ENCODE measurements at regions not wholly inside any gene's neighbourhood (a gene's known extent, or its start where the extent isn't known, plus 50 kb on each side); places are given as distances from the start of the nearest gene placed in this dataset.

GRCh38 chrY:21259707-21260106 lies 251.4 kb upstream of the RBMY1B start:
- intact Hi-C loops (cut with micrococcal nuclease) = loop anchor here (1.0 to 5.0 kb wide), 6 partner anchors 79 to 684 kb away; partner anchors contain the start of gene EIF1AY
- ChIA-PET CTCF (ENCODE audit: partially characterized antibody) (interaction anchor here (0.8 to 3.2 kb wide), 11 partner anchors 10 to 514 kb away, joined by 3 to 25 read pairs (median 4); no protein-coding TSS in a partner anchor), POLR2A (ENCODE audit: partially characterized antibody) (interaction anchor here (0.9 to 9.6 kb wide), 9 partner anchors 10 to 684 kb away, joined by 3 to 114 read pairs (median 4); partner anchors contain the start of gene EIF1AY)
- no peaks in the 10 kb centered on the region for H3K9me3 ChIP-seq (ENCODE audit: control insufficient read depth in 1 of 2, low read length in 2 of 2)
- no peaks in the 10 kb centered on the region for H3K36me3 ChIP-seq (ENCODE audit: insufficient read depth, low read length)
- Mint-ChIP-seq H3K4me3 (peak overlapping the region in 1 of 8 donors; percentile 39), H3K4me1 (peaks cover 0 to 20% (median 3%) of the 10 kb centered on the region in 4 donors), H3K36me3 (no peaks in the 10 kb centered on the region), H3K27ac (peak overlapping the region in 2 of 7 donors; percentile 19 to 48), H3K27me3 (no peaks in the 10 kb centered on the region), H3K9me3 (no peaks in the 10 kb centered on the region)
- H3K4me1 ChIP-seq (ENCODE audit: insufficient read depth, low read length) = peaks cover 18% of the 10 kb centered on the region
- no peak overlapping the region for H3K4me3 ChIP-seq (ENCODE audit: low read length in 2 of 2)
- H3K27me3 ChIP-seq (ENCODE audit: insufficient read depth, low read length) = no peaks in the 10 kb centered on the region
- H3K27ac ChIP-seq (ENCODE audit: low read depth, low read length) = no peak overlapping the region
- DNase-seq = no peak

- ChIA-PET CTCF (ENCODE audit: partially characterized antibody) (interaction anchor here (1.0 to 3.2 kb wide), 10 partner anchors 11 to 335 kb away, joined by 3 to 25 read pairs (median 4); no protein-coding TSS in a partner anchor), POLR2A (ENCODE audit: partially characterized antibody) (interaction anchor here (1.0 to 9.6 kb wide), 9 partner anchors 11 to 685 kb away, joined by 3 to 114 read pairs (median 4); partner anchors contain the start of gene EIF1AY)
- peaks cover 0 to 20% (median 3%) of the 10 kb centered on the region in 4 donors for H3K4me1 Mint-ChIP-seq
- H3K27me3 Mint-ChIP-seq = no peaks in the 10 kb centered on the region
- DNase-seq = no peak
- no peaks in the 10 kb centered on the region for H3K36me3 ChIP-seq (ENCODE audit: insufficient read depth, low read length)
- H3K27ac Mint-ChIP-seq = peak overlapping the region in 2 of 7 donors; percentile 19 to 48
- intact Hi-C loops (cut with micrococcal nuclease) = loop anchor here (1.0 to 5.0 kb wide), 6 partner anchors 80 to 685 kb away; partner anchors contain the start of gene EIF1AY
- peaks cover 18% of the 10 kb centered on the region for H3K4me1 ChIP-seq (ENCODE audit: insufficient read depth, low read length)
- H3K27me3 ChIP-seq (ENCODE audit: insufficient read depth, low read length) = no peaks in the 10 kb centered on the region
- no peaks in the 10 kb centered on the region for H3K9me3 ChIP-seq (ENCODE audit: control insufficient read depth in 1 of 2, low read length in 2 of 2)
- H3K9me3 Mint-ChIP-seq = no peaks in the 10 kb centered on the region
- H3K4me3 Mint-ChIP-seq = peak overlapping the region in 1 of 8 donors; percentile 39
- no peak overlapping the region for H3K27ac ChIP-seq (ENCODE audit: low read depth, low read length)
- H3K4me3 ChIP-seq (ENCODE audit: low read length in 2 of 2) = no peak overlapping the region
- H3K36me3 Mint-ChIP-seq = no peaks in the 10 kb centered on the region
Observed at GRCh38 chrY:21260325-21260724, 250.8 kb upstream of the RBMY1B start.

- no peak overlapping the region for H3K4me3 ChIP-seq (ENCODE audit: low read length in 2 of 2)
Observed at GRCh38 chrY:21261158-21261557, 250.0 kb upstream of the RBMY1B start.

GRCh38 chrY:21266751-21267150 lies 244.4 kb upstream of the RBMY1B start:
- H3K27ac ChIP-seq (ENCODE audit: low read depth, low read length) = no peak overlapping the region
- no peaks in the 10 kb centered on the region for H3K36me3 ChIP-seq (ENCODE audit: insufficient read depth, low read length)
- H3K4me3 ChIP-seq (ENCODE audit: low read length in 2 of 2) = no peak overlapping the region
- ChIA-PET POLR2A (ENCODE audit: partially characterized antibody) (no interaction called here), CTCF (ENCODE audit: partially characterized antibody) (no interaction called here)
- no peaks in the 10 kb centered on the region for H3K36me3 Mint-ChIP-seq
- no peaks in the 10 kb centered on the region for H3K27me3 Mint-ChIP-seq
- no peak overlapping the region for H3K4me3 Mint-ChIP-seq
- no peak overlapping the region for H3K27ac Mint-ChIP-seq
- no peak for DNase-seq
- no peaks in the 10 kb centered on the region for H3K4me1 Mint-ChIP-seq
- intact Hi-C loops (cut with micrococcal nuclease) = no loop called here
- no peaks in the 10 kb centered on the region for H3K9me3 ChIP-seq (ENCODE audit: control insufficient read depth in 1 of 2, low read length in 2 of 2)
- no peaks in the 10 kb centered on the region for H3K27me3 ChIP-seq (ENCODE audit: insufficient read depth, low read length)
- no peaks in the 10 kb centered on the region for H3K4me1 ChIP-seq (ENCODE audit: insufficient read depth, low read length)
- H3K9me3 Mint-ChIP-seq = no peaks in the 10 kb centered on the region

More at GRCh38 chrY:21261158-21261557, 250.0 kb upstream of the RBMY1B start:
- POLR2A ChIA-PET (ENCODE audit: partially characterized antibody) = interaction anchor here (1.0 to 1.5 kb wide), 3 partner anchors 80 to 686 kb away, joined by 3 to 4 read pairs (median 3); partner anchors contain the start of gene EIF1AY
- intact Hi-C loops (cut with micrococcal nuclease) = loop anchor here (2.0 to 5.0 kb wide), 3 partner anchors 80 to 514 kb away; no protein-coding TSS in a partner anchor
- Histone ChIP-seq H3K27ac (ENCODE audit: low read depth, low read length) (no peak overlapping the region), H3K9me3 (ENCODE audit: control insufficient read depth in 1 of 2, low read length in 2 of 2) (no peaks in the 10 kb centered on the region), H3K36me3 (ENCODE audit: insufficient read depth, low read length) (no peaks in the 10 kb centered on the region), H3K4me1 (ENCODE audit: insufficient read depth, low read length) (peaks cover 18% of the 10 kb centered on the region), H3K27me3 (ENCODE audit: insufficient read depth, low read length) (no peaks in the 10 kb centered on the region)
- no peak for DNase-seq
- no peak overlapping the region for H3K4me3 Mint-ChIP-seq
- no peaks in the 10 kb centered on the region for H3K27me3 Mint-ChIP-seq
- no peaks in the 10 kb centered on the region for H3K36me3 Mint-ChIP-seq
- CTCF ChIA-PET (ENCODE audit: partially characterized antibody) = interaction anchor here (0.7 to 3.2 kb wide), 4 partner anchors 80 to 292 kb away, joined by 3 to 25 read pairs (median 6); no protein-coding TSS in a partner anchor
- H3K4me1 Mint-ChIP-seq = peaks cover 0 to 19% (median 3%) of the 10 kb centered on the region in 4 donors
- H3K9me3 Mint-ChIP-seq = no peaks in the 10 kb centered on the region
- no peak overlapping the region for H3K27ac Mint-ChIP-seq

- Mint-ChIP-seq H3K27me3 (no peaks in the 10 kb centered on the region), H3K4me1 (no peaks in the 10 kb centered on the region), H3K4me3 (no peak overlapping the region), H3K27ac (no peak overlapping the region), H3K9me3 (no peaks in the 10 kb centered on the region), H3K36me3 (no peaks in the 10 kb centered on the region)
- no peaks in the 10 kb centered on the region for H3K36me3 ChIP-seq (ENCODE audit: insufficient read depth, low read length)
- ChIA-PET CTCF (ENCODE audit: partially characterized antibody) (no interaction called here), POLR2A (ENCODE audit: partially characterized antibody) (no interaction called here)
- H3K27ac ChIP-seq (ENCODE audit: low read depth, low read length) = no peak overlapping the region
- DNase-seq = no peak
- no peaks in the 10 kb centered on the region for H3K4me1 ChIP-seq (ENCODE audit: insufficient read depth, low read length)
- intact Hi-C loops (cut with micrococcal nuclease) = no loop called here
- no peaks in the 10 kb centered on the region for H3K27me3 ChIP-seq (ENCODE audit: insufficient read depth, low read length)
- H3K4me3 ChIP-seq (ENCODE audit: low read length in 2 of 2) = no peak overlapping the region
- no peaks in the 10 kb centered on the region for H3K9me3 ChIP-seq (ENCODE audit: control insufficient read depth in 1 of 2, low read length in 2 of 2)
Observed at GRCh38 chrY:21267164-21267563, 244.0 kb upstream of the RBMY1B start.

- intact Hi-C loops (cut with micrococcal nuclease) = no loop called here
- no peaks in the 10 kb centered on the region for H3K27me3 Mint-ChIP-seq
- H3K4me3 ChIP-seq (ENCODE audit: low read length in 2 of 2) = no peak overlapping the region
- ChIA-PET CTCF (ENCODE audit: partially characterized antibody) (no interaction called here), POLR2A (ENCODE audit: partially characterized antibody) (no interaction called here)
- no peak overlapping the region for H3K4me3 Mint-ChIP-seq
- H3K27me3 ChIP-seq (ENCODE audit: insufficient read depth, low read length) = no peaks in the 10 kb centered on the region
- no peaks in the 10 kb centered on the region for H3K36me3 Mint-ChIP-seq
- no peaks in the 10 kb centered on the region for H3K36me3 ChIP-seq (ENCODE audit: insufficient read depth, low read length)
- no peak overlapping the region for H3K27ac Mint-ChIP-seq
- H3K4me1 Mint-ChIP-seq = no peaks in the 10 kb centered on the region
- no peaks in the 10 kb centered on the region for H3K4me1 ChIP-seq (ENCODE audit: insufficient read depth, low read length)
- no peak for DNase-seq
- H3K9me3 ChIP-seq (ENCODE audit: control insufficient read depth in 1 of 2, low read length in 2 of 2) = no peaks in the 10 kb centered on the region
- H3K9me3 Mint-ChIP-seq = no peaks in the 10 kb centered on the region
- H3K27ac ChIP-seq (ENCODE audit: low read depth, low read length) = no peak overlapping the region
Observed at GRCh38 chrY:21287769-21288168, 223.4 kb upstream of the RBMY1B start.

GRCh38 chrY:21288908-21289307 lies 222.2 kb upstream of the RBMY1B start:
- no peak for DNase-seq
- ChIA-PET POLR2A (ENCODE audit: partially characterized antibody) (no interaction called here), CTCF (ENCODE audit: partially characterized antibody) (no interaction called here)
- no peaks in the 10 kb centered on the region for H3K36me3 ChIP-seq (ENCODE audit: insufficient read depth, low read length)
- no peaks in the 10 kb centered on the region for H3K4me1 ChIP-seq (ENCODE audit: insufficient read depth, low read length)
- no peak overlapping the region for H3K4me3 ChIP-seq (ENCODE audit: low read length in 2 of 2)
- intact Hi-C loops (cut with micrococcal nuclease) = no loop called here
- H3K36me3 Mint-ChIP-seq = no peaks in the 10 kb centered on the region
- H3K27me3 Mint-ChIP-seq = no peaks in the 10 kb centered on the region
- H3K9me3 ChIP-seq (ENCODE audit: control insufficient read depth in 1 of 2, low read length in 2 of 2) = no peaks in the 10 kb centered on the region
- no peaks in the 10 kb centered on the region for H3K4me1 Mint-ChIP-seq
- H3K27me3 ChIP-seq (ENCODE audit: insufficient read depth, low read length) = no peaks in the 10 kb centered on the region
- H3K27ac Mint-ChIP-seq = no peak overlapping the region
- H3K9me3 Mint-ChIP-seq = no peaks in the 10 kb centered on the region
- H3K4me3 Mint-ChIP-seq = no peak overlapping the region
- no peak overlapping the region for H3K27ac ChIP-seq (ENCODE audit: low read depth, low read length)
